NOMO-1 treated with dmso at 0.1 percent for 144 hours (cell line): ENCODE measurements at regions not wholly inside any gene's neighbourhood (a gene's known extent, or its start where the extent isn't known, plus 50 kb on each side); places are given as distances from the start of the nearest gene placed in this dataset.
"Not testable (repeated sequence)": the region's sequence is repeated elsewhere in the genome, so short reads cannot be mapped to it uniquely, and the experiment has no call there.

Source experiments
- DNase-seq: peaks from one replicate; lab custom pipeline; 2025; ENCODE audit not compliant: unreplicated experiment; lab: John Stamatoyannopoulos, UW

- no peak for DNase-seq
These were observed 105.4 kb downstream of the RFX6 start for GRCh38 chr6:116982401-116982800.

- no peak for DNase-seq
These were observed 106.3 kb downstream of the RFX6 start for GRCh38 chr6:116983375-116983774.

GRCh38 chr6:116986819-116987218 lies 109.8 kb downstream of the RFX6 start:
- no peak for DNase-seq

GRCh38 chr6:116990679-116991078 lies 113.6 kb downstream of the RFX6 start:
- DNase-seq = peak; percentile 19

GRCh38 chr6:116992546-116992945 lies 115.5 kb downstream of the RFX6 start:
- DNase-seq = no peak

- DNase-seq = no peak
These were observed 117.4 kb downstream of the RFX6 start for GRCh38 chr6:116994447-116994846.

GRCh38 chr6:116996842-116997241 lies 119.8 kb downstream of the RFX6 start:
- no peak for DNase-seq

- DNase-seq = no peak
These were observed 120.5 kb downstream of the RFX6 start for GRCh38 chr6:116997496-116997895.

- DNase-seq = no peak
These were observed 130.6 kb downstream of the RFX6 start for GRCh38 chr6:117007659-117008058.

- DNase-seq = no peak
These were observed 131.6 kb downstream of the RFX6 start for GRCh38 chr6:117008618-117009017.

GRCh38 chr6:117014641-117015473 lies 137.8 kb downstream of the RFX6 start:
- DNase-seq = not testable (repeated sequence)

GRCh38 chr6:117015474-117015804 lies 138.4 kb downstream of the RFX6 start:
- DNase-seq = not testable (repeated sequence)

- no peak for DNase-seq
These were observed 141.7 kb downstream of the RFX6 start for GRCh38 chr6:117018771-117019170.

- no peak for DNase-seq
These were observed 145.7 kb downstream of the RFX6 start for GRCh38 chr6:117022774-117023173.

- no peak for DNase-seq
These were observed 148.3 kb downstream of the RFX6 start for GRCh38 chr6:117025310-117025709.

GRCh38 chr6:117028256-117028655 lies 151.2 kb downstream of the RFX6 start:
- DNase-seq = no peak

GRCh38 chr6:117034547-117034946 lies 157.5 kb downstream of the RFX6 start:
- DNase-seq = no peak

- DNase-seq = no peak
These were observed 157.9 kb downstream of the RFX6 start for GRCh38 chr6:117034971-117035370.

- no peak for DNase-seq
These were observed 173.3 kb downstream of the RFX6 start for GRCh38 chr6:117050301-117050700.

- DNase-seq = no peak
These were observed 193.2 kb upstream of the VGLL2 start for GRCh38 chr6:117072134-117072533.

- no peak for DNase-seq
These were observed 192.6 kb upstream of the VGLL2 start for GRCh38 chr6:117072781-117073180.

GRCh38 chr6:117074672-117075071 lies 190.7 kb upstream of the VGLL2 start:
- DNase-seq = no peak

GRCh38 chr6:117075218-117075617 lies 190.1 kb upstream of the VGLL2 start:
- DNase-seq = no peak
